ENCODE measurements at regions not wholly inside any gene's neighbourhood (a gene's known extent, or its start where the extent isn't known, plus 50 kb on each side); places are given as distances from the start of the nearest gene placed in this dataset.

DNA sequence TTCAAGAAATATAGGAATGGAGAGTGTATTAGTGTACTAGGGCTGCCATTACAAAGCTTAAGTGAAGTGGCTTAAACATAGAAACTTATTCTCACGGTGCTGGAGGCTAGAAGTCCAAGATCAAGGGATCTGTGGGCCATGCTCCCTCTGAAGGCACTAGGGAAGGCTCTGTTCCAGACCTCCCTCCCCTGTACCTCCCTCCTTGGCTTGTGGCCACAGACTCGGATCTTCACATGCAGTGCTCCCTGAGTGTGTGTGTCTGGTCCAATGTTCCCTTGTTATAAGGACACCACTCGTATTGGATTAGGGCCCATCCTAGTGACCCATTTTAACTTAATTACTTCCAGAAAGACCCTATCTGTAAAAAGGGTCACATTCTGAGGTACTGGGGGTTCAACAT lies 225.6 kb downstream of the VRK1 start:
- TF ChIP-seq TEAD4 (IDR thresholded peaks at IDR 0.05) (no peak), CEBPB (IDR thresholded peaks at IDR 0.05) (no peak), EGR1 (IDR thresholded peaks at IDR 0.05) (no peak), RAD21 (IDR thresholded peaks at IDR 0.05; ENCODE audit: low read depth) (no peak), CREB1 (IDR thresholded peaks at IDR 0.05; ENCODE audit: low read depth) (no peak), ZBTB7A (IDR thresholded peaks at IDR 0.05; ENCODE audit: low read depth) (no peak), TAF1 (IDR thresholded peaks at IDR 0.05; ENCODE audit: low read depth) (no peak)
- TF ChIP-seq, protein P1, sequence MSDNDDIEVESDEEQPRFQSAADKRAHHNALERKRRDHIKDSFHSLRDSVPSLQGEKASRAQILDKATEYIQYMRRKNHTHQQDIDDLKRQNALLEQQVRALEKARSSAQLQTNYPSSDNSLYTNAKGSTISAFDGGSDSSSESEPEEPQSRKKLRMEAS (IDR thresholded peaks at IDR 0.05), result no peak
- TF ChIP-seq, protein P2, sequence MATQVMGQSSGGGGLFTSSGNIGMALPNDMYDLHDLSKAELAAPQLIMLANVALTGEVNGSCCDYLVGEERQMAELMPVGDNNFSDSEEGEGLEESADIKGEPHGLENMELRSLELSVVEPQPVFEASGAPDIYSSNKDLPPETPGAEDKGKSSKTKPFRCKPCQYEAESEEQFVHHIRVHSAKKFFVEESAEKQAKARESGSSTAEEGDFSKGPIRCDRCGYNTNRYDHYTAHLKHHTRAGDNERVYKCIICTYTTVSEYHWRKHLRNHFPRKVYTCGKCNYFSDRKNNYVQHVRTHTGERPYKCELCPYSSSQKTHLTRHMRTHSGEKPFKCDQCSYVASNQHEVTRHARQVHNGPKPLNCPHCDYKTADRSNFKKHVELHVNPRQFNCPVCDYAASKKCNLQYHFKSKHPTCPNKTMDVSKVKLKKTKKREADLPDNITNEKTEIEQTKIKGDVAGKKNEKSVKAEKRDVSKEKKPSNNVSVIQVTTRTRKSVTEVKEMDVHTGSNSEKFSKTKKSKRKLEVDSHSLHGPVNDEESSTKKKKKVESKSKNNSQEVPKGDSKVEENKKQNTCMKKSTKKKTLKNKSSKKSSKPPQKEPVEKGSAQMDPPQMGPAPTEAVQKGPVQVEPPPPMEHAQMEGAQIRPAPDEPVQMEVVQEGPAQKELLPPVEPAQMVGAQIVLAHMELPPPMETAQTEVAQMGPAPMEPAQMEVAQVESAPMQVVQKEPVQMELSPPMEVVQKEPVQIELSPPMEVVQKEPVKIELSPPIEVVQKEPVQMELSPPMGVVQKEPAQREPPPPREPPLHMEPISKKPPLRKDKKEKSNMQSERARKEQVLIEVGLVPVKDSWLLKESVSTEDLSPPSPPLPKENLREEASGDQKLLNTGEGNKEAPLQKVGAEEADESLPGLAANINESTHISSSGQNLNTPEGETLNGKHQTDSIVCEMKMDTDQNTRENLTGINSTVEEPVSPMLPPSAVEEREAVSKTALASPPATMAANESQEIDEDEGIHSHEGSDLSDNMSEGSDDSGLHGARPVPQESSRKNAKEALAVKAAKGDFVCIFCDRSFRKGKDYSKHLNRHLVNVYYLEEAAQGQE (IDR thresholded peaks at IDR 0.05; ENCODE audit: low read depth), result no peak

DNA sequence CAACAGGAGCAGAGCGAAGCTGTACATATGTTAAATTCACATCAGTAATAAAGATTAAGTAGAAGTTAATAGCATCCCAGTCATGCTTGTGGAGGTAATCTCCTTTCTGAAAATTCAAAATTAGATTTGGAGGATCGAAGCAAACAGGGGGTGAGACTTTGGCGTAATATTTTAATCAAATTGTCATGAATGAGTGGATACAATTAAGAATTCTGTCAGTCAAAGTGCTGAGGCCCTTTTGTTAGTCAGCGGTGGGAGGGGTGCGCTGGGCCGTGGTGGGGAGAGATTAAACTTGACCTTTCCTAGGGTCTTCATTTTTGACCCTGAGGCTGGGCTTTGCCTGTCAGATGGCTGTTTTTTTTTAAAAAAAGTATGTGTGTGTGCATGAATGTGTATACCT lies 226.7 kb downstream of the VRK1 start:
- TF ChIP-seq FOXM1 (IDR thresholded peaks at IDR 0.05; ENCODE audit: borderline replicate concordance, low read depth), result no peak
- TF ChIP-seq, protein P2 (IDR thresholded peaks at IDR 0.05; ENCODE audit: low read depth), result no peak
- TF ChIP-seq TAF1 (IDR thresholded peaks at IDR 0.05; ENCODE audit: low read depth), result no peak
- TF ChIP-seq YY1 (IDR thresholded peaks at IDR 0.05; ENCODE audit: low read depth), result no peak
- TF ChIP-seq, protein P1 (IDR thresholded peaks at IDR 0.05), result no peak
- TF ChIP-seq, protein P3, sequence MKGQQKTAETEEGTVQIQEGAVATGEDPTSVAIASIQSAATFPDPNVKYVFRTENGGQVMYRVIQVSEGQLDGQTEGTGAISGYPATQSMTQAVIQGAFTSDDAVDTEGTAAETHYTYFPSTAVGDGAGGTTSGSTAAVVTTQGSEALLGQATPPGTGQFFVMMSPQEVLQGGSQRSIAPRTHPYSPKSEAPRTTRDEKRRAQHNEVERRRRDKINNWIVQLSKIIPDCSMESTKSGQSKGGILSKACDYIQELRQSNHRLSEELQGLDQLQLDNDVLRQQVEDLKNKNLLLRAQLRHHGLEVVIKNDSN (IDR thresholded peaks at IDR 0.05), result no peak
- no peak for TF ChIP-seq ZBTB7A (IDR thresholded peaks at IDR 0.05; ENCODE audit: low read depth)
- no peak for TF ChIP-seq CREB1 (IDR thresholded peaks at IDR 0.05; ENCODE audit: low read depth)
- TF ChIP-seq TEAD4 (IDR thresholded peaks at IDR 0.05), result no peak

DNA sequence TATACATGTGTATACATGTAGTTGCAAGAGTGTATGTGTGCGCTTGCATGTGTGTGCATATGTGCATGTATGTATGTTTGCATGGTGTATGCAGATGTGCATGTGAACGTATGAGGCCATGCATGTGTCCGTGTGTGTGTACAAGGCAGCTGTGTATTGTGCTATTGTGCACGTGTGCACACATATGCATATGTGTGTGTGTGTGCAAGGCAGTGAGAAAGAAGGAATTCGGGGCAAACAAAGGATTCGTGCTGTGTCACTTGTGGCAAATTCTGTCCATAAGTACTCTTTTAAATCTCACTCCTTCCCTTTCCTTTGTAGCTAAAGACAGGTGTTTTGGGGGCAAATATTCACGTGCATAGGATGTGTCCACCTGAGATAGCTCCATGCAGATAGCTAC lies 227.1 kb downstream of the VRK1 start:
- TF ChIP-seq ZBTB7A (IDR thresholded peaks at IDR 0.05; ENCODE audit: low read depth) (no peak), CEBPB (IDR thresholded peaks at IDR 0.05) (no peak), CREB1 (IDR thresholded peaks at IDR 0.05; ENCODE audit: low read depth) (no peak), FOXM1 (IDR thresholded peaks at IDR 0.05; ENCODE audit: borderline replicate concordance, low read depth) (no peak), EP300 (IDR thresholded peaks at IDR 0.05; ENCODE audit: borderline replicate concordance) (no peak), EGR1 (IDR thresholded peaks at IDR 0.05) (no peak), NFIC (IDR thresholded peaks at IDR 0.05) (no peak)

DNA sequence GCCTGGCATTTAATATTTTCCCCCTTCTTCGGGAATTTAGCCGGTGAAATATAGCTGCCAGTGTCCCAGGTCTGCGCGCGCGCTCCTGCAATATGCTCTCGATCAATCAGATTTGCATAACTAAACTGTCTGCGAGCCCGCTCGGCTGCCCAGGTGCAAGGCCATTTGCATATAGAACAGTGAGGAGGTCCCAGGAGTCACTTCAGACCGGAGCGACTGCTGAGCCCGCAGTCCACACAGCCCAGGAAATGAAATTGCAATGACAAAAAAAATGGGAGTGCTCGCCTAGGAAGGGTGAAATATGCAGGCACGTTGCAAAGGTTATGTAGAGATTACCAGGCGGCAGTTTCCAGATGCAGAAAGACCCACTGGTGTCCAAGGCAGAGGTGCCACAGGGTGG lies 228.5 kb downstream of the VRK1 start:
- no peak for TF ChIP-seq FOXM1 (IDR thresholded peaks at IDR 0.05; ENCODE audit: borderline replicate concordance, low read depth)
- TF ChIP-seq, protein P1 (IDR thresholded peaks at IDR 0.05), result no peak

DNA sequence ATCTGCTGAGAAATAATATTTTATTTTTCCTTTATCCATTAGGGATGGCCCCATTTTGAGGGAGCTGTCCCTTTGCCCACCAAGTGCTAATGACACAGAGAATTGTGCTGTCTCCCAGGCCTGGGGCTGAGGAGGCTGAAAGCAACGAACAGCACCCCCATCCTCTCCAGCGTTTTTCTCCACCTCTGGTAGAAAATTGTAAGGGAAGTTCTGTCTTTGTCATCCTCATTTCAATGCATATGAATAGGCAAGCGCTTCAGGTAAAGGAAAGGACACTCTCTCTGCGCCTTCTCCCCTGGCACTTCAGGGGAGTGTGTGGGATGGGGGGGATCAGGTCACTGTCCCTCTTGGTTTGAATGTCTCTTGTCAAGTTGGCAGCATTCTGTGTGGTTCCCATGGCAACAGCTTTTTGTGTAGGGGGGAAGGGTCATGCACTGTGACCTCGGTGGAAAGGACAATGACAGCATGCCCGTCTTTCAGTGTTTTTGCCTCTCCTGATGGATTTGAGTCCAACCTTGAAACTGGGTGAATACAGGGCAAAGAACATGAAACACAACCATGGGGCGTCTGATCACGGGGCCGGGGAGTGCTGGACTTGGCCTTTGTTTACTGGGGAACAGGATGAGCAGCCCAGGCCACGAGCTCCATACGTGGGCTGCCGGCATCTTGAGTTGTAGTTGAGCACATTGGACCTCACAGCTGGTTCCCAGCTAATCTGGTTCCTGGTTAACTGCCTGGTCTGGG lies 230.2 kb downstream of the VRK1 start:
- no peak for TF ChIP-seq FOXM1 (IDR thresholded peaks at IDR 0.05; ENCODE audit: borderline replicate concordance, low read depth)
- TF ChIP-seq, protein P2 (IDR thresholded peaks at IDR 0.05; ENCODE audit: low read depth), result no peak
- no peak for TF ChIP-seq TEAD4 (IDR thresholded peaks at IDR 0.05)
- no peak for TF ChIP-seq YY1 (IDR thresholded peaks at IDR 0.05; ENCODE audit: low read depth)
- TF ChIP-seq NFIC (IDR thresholded peaks at IDR 0.05), result no peak
- no peak for TF ChIP-seq CREB1 (IDR thresholded peaks at IDR 0.05; ENCODE audit: low read depth)
- no peak for TF ChIP-seq TCF12 (IDR thresholded peaks at IDR 0.05; ENCODE audit: low read depth)
- no peak for TF ChIP-seq CEBPB (IDR thresholded peaks at IDR 0.05)
- TF ChIP-seq TAF1 (IDR thresholded peaks at IDR 0.05; ENCODE audit: low read depth), result no peak
- no peak for TF ChIP-seq EGR1 (IDR thresholded peaks at IDR 0.05)
- TF ChIP-seq, protein P1 (IDR thresholded peaks at IDR 0.05), result no peak
- TF ChIP-seq ZBTB7A (IDR thresholded peaks at IDR 0.05; ENCODE audit: low read depth), result no peak
- no peak for TF ChIP-seq EP300 (IDR thresholded peaks at IDR 0.05; ENCODE audit: borderline replicate concordance)
